ENCODE measurements at regions not wholly inside any gene's neighbourhood (a gene's known extent, or its start where the extent isn't known, plus 50 kb on each side); places are given as distances from the start of the nearest gene placed in this dataset.
"Not testable (repeated sequence)": the region's sequence is repeated elsewhere in the genome, so short reads cannot be mapped to it uniquely, and the experiment has no call there.

- no peak for DNase-seq
Measured at GRCh38 chr10:78419481-78420265, 386.0 kb downstream of the RPS24 start.

- no peak for DNase-seq
Measured at GRCh38 chr10:78420946-78421735, 387.5 kb downstream of the RPS24 start.

GRCh38 chr10:78424050-78424449, 390.4 kb downstream of the RPS24 start:
- not testable (repeated sequence) for DNase-seq

- no peak for DNase-seq
Measured at GRCh38 chr10:78424723-78425122, 391.1 kb downstream of the RPS24 start.

GRCh38 chr10:78426181-78426580, 392.5 kb downstream of the RPS24 start:
- no peak for DNase-seq

GRCh38 chr10:78427497-78428031, 393.9 kb downstream of the RPS24 start:
- no peak for DNase-seq

GRCh38 chr10:78428579-78428978, 394.9 kb downstream of the RPS24 start:
- DNase-seq: no peak

GRCh38 chr10:78429984-78430383, 396.3 kb downstream of the RPS24 start:
- DNase-seq: no peak

GRCh38 chr10:78432583-78432982, 398.9 kb downstream of the RPS24 start:
- DNase-seq: no peak

- DNase-seq: no peak
Measured at GRCh38 chr10:78433076-78433595, 399.5 kb downstream of the RPS24 start.

GRCh38 chr10:78433766-78434535, 400.3 kb downstream of the RPS24 start:
- no peak for DNase-seq

GRCh38 chr10:78434886-78435285, 401.2 kb downstream of the RPS24 start:
- DNase-seq: no peak

- DNase-seq: no peak
Measured at GRCh38 chr10:78435484-78436221, 402.0 kb downstream of the RPS24 start.

- no peak for DNase-seq
Measured at GRCh38 chr10:78436222-78436573, 402.5 kb downstream of the RPS24 start.

GRCh38 chr10:78436706-78437406, 403.2 kb downstream of the RPS24 start:
- no peak for DNase-seq

- no peak for DNase-seq
Measured at GRCh38 chr10:78437407-78437768, 403.7 kb downstream of the RPS24 start.

- DNase-seq: no peak
Measured at GRCh38 chr10:78437998-78438906, 404.6 kb downstream of the RPS24 start.

- no peak for DNase-seq
Measured at GRCh38 chr10:78438907-78439809, 405.5 kb downstream of the RPS24 start.

GRCh38 chr10:78441010-78441409, 407.3 kb downstream of the RPS24 start:
- DNase-seq: no peak
